ENCODE measurements at regions not wholly inside any gene's neighbourhood (a gene's known extent, or its start where the extent isn't known, plus 50 kb on each side); places are given as distances from the start of the nearest gene placed in this dataset.

DNA sequence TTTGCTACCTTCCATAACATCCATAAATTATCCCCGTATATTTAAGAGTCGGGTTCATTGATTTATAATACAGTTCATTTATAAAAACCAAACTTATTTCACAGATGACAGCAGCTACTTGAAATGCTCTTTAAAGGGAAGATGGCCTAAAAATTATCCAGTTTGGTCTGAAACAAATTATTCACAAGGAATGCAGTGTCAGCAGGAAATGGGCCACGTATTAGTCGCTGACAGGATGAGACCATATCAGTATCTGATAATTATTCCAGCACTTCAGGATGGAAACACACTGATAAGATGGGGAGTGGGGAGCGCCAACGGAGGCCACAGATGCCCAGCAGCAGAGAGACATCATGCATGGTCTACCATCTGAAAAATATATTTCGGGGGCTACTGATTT, 60.5 kb upstream of the TMEM132D start:
- no peaks in the 10 kb centered on the region for H4K20me1 ChIP-seq (ENCODE audit: insufficient read depth, low read length)
- H3K79me2 ChIP-seq (ENCODE audit: insufficient read depth, low read length): no peaks in the 10 kb centered on the region
- no peak overlapping the region for H3K27ac Mint-ChIP-seq (ENCODE audit: unreplicated experiment)
- H2AFZ ChIP-seq (ENCODE audit: low read depth, low read length): no peak overlapping the region
- DNase-seq (ENCODE audit: low read depth): no peak
- no peak overlapping the region for H3K4me3 ChIP-seq (ENCODE audit: insufficient read depth, low read depth, low read length)
- no peaks in the 10 kb centered on the region for H3K36me3 Mint-ChIP-seq (ENCODE audit: low read depth, unreplicated experiment)
- no peaks in the 10 kb centered on the region for H3K27me3 Mint-ChIP-seq (ENCODE audit: low read depth, unreplicated experiment)
- no peak overlapping the region for H3K9ac ChIP-seq (ENCODE audit: low read length)
- H3K4me1 ChIP-seq (ENCODE audit: insufficient read depth, low read length): no peaks in the 10 kb centered on the region
- no peak overlapping the region for H3K27ac ChIP-seq (ENCODE audit: low read depth, low read length)
- H3K9me3 ChIP-seq (ENCODE audit: insufficient read depth, low read depth, low read length): no peaks in the 10 kb centered on the region
- H3K36me3 ChIP-seq (ENCODE audit: insufficient read depth, low read length): no peaks in the 10 kb centered on the region
- H3K4me1 Mint-ChIP-seq (ENCODE audit: low read depth, unreplicated experiment): no peaks in the 10 kb centered on the region
- H3K9me3 Mint-ChIP-seq (ENCODE audit: unreplicated experiment): peaks cover 5% of the 10 kb centered on the region
- TF ChIP-seq, protein P1, sequence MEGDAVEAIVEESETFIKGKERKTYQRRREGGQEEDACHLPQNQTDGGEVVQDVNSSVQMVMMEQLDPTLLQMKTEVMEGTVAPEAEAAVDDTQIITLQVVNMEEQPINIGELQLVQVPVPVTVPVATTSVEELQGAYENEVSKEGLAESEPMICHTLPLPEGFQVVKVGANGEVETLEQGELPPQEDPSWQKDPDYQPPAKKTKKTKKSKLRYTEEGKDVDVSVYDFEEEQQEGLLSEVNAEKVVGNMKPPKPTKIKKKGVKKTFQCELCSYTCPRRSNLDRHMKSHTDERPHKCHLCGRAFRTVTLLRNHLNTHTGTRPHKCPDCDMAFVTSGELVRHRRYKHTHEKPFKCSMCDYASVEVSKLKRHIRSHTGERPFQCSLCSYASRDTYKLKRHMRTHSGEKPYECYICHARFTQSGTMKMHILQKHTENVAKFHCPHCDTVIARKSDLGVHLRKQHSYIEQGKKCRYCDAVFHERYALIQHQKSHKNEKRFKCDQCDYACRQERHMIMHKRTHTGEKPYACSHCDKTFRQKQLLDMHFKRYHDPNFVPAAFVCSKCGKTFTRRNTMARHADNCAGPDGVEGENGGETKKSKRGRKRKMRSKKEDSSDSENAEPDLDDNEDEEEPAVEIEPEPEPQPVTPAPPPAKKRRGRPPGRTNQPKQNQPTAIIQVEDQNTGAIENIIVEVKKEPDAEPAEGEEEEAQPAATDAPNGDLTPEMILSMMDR (IDR thresholded peaks at IDR 0.05; ENCODE audit: insufficient read depth, low read depth, low read length): no peak
- no peaks in the 10 kb centered on the region for H3K27me3 ChIP-seq (ENCODE audit: insufficient read depth, low read length)
- no peak overlapping the region for H3K4me3 Mint-ChIP-seq (ENCODE audit: unreplicated experiment)
- no peak overlapping the region for H3K4me2 ChIP-seq (ENCODE audit: low read length)
- FAIRE-seq: no peak

DNA sequence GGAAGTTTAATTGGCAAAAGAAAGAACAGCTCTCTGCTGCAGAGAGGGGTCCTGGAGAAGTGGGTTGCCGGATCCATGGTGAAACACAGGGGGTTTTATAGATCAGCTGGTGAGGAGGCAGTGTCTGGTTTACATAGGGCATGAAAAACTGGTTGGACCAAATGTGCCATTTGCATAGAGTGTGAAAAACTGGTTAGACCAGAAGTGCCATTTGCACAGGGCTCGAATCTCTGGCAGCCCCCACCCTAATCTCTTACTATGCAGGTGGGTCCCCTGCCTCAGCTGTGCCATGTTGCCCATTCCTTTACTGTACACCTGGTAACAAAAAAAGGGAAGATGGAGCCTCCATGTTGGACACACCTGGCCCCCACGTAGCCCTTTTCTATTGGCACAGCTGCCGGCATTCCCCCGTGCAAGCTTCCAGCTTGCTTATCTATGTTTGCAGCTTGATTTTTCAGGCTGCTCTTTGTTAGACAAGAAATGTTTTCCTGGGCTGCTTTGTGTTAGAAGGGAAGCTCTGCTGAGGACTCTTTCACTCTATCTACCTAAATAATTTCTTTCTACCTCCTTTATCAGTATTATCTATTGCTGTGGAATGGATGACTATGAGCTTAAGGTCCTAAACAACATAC, 61.1 kb upstream of the TMEM132D start:
- H3K4me3 ChIP-seq (ENCODE audit: insufficient read depth, low read depth, low read length): no peak overlapping the region
- H3K27ac ChIP-seq (ENCODE audit: low read depth, low read length): no peak overlapping the region
- H3K4me1 ChIP-seq (ENCODE audit: insufficient read depth, low read length): no peaks in the 10 kb centered on the region
- H3K9me3 Mint-ChIP-seq (ENCODE audit: unreplicated experiment): peaks cover 5% of the 10 kb centered on the region
- no peak overlapping the region for H2AFZ ChIP-seq (ENCODE audit: low read depth, low read length)
- no peak overlapping the region for H3K9ac ChIP-seq (ENCODE audit: low read length)
- H3K27ac Mint-ChIP-seq (ENCODE audit: unreplicated experiment): no peak overlapping the region
- no peaks in the 10 kb centered on the region for H3K27me3 Mint-ChIP-seq (ENCODE audit: low read depth, unreplicated experiment)
- H3K27me3 ChIP-seq (ENCODE audit: insufficient read depth, low read length): no peaks in the 10 kb centered on the region
- no peaks in the 10 kb centered on the region for H4K20me1 ChIP-seq (ENCODE audit: insufficient read depth, low read length)
- H3K36me3 Mint-ChIP-seq (ENCODE audit: low read depth, unreplicated experiment): no peaks in the 10 kb centered on the region
- no peaks in the 10 kb centered on the region for H3K9me3 ChIP-seq (ENCODE audit: insufficient read depth, low read depth, low read length)
- H3K36me3 ChIP-seq (ENCODE audit: insufficient read depth, low read length): no peaks in the 10 kb centered on the region
- FAIRE-seq: no peak
- no peak overlapping the region for H3K4me2 ChIP-seq (ENCODE audit: low read length)
- no peak for TF ChIP-seq EZH2 (IDR thresholded peaks at IDR 0.05; ENCODE audit: insufficient read depth, low read length)
- TF ChIP-seq, protein P1 (IDR thresholded peaks at IDR 0.05; ENCODE audit: insufficient read depth, low read depth, low read length): no peak
- DNase-seq (ENCODE audit: low read depth): no peak
- H3K4me3 Mint-ChIP-seq (ENCODE audit: unreplicated experiment): no peak overlapping the region
- no peaks in the 10 kb centered on the region for H3K4me1 Mint-ChIP-seq (ENCODE audit: low read depth, unreplicated experiment)
- no peaks in the 10 kb centered on the region for H3K79me2 ChIP-seq (ENCODE audit: insufficient read depth, low read length)

DNA sequence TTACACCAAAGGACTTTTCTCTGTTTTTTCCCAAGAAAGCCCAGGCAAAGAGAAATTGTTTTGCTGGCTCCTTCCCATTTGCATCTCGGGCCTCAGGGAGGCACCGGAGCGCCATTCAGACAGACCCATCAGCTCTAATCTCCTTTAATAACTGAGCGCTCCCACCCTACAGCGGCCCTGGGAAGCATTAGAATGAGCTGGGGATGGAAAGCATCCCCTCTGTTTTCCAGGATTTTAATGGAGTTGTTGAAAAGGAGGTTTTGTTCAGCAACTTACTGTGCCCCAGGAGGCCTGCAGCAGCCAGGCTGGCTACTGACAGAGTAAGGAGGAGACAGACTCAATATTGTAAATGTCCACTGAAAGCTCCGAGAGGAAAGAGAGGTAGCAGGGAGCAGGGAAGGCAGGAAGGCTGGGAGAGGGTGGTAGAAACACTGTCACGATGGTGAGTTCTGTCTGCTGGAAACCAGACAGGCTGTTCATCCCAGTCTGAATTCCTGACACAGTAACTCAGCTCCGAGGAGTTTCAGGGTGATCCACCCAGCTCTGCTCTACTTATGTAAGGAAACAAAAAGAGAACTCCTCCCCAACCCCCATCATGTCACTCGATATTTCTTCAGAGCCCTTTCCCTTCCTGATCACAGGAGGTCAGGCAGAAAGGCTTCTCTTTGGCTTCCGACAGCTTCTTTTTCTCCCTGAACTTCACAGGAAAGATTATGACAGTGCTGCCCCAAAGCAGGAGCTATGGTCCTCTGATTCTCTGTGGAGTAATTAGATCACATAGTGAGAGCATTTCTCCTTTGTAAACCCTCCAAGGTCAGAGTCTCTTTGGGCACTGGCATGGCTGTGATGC, 62.5 kb upstream of the TMEM132D start:
- Histone ChIP-seq H3K4me1 (ENCODE audit: insufficient read depth, low read length) (no peaks in the 10 kb centered on the region), H3K4me3 (ENCODE audit: insufficient read depth, low read depth, low read length) (no peak overlapping the region), H3K27me3 (ENCODE audit: insufficient read depth, low read length) (no peaks in the 10 kb centered on the region), H3K36me3 (ENCODE audit: insufficient read depth, low read length) (no peaks in the 10 kb centered on the region), H4K20me1 (ENCODE audit: insufficient read depth, low read length) (no peaks in the 10 kb centered on the region), H3K4me2 (ENCODE audit: low read length) (no peak overlapping the region), H2AFZ (ENCODE audit: low read depth, low read length) (no peak overlapping the region), H3K27ac (ENCODE audit: low read depth, low read length) (no peak overlapping the region), H3K9me3 (ENCODE audit: insufficient read depth, low read depth, low read length) (no peaks in the 10 kb centered on the region), H3K9ac (ENCODE audit: low read length) (no peak overlapping the region), H3K79me2 (ENCODE audit: insufficient read depth, low read length) (no peaks in the 10 kb centered on the region)
- DNase-seq (ENCODE audit: low read depth) (no peak), FAIRE-seq (no peak)
- Mint-ChIP-seq H3K9me3 (ENCODE audit: unreplicated experiment) (peaks cover 7% of the 10 kb centered on the region), H3K4me1 (ENCODE audit: low read depth, unreplicated experiment) (no peaks in the 10 kb centered on the region), H3K27ac (ENCODE audit: unreplicated experiment) (no peak overlapping the region), H3K36me3 (ENCODE audit: low read depth, unreplicated experiment) (no peaks in the 10 kb centered on the region), H3K27me3 (ENCODE audit: low read depth, unreplicated experiment) (no peaks in the 10 kb centered on the region), H3K4me3 (ENCODE audit: unreplicated experiment) (no peak overlapping the region)
- TF ChIP-seq EZH2 (IDR thresholded peaks at IDR 0.05; ENCODE audit: insufficient read depth, low read length): no peak
- TF ChIP-seq, protein P1 (IDR thresholded peaks at IDR 0.05; ENCODE audit: insufficient read depth, low read depth, low read length): no peak
